Right lobe of liver (tissue), 6 donors: ENCODE measurements at regions not wholly inside any gene's neighbourhood (a gene's known extent, or its start where the extent isn't known, plus 50 kb on each side); places are given as distances from the start of the nearest gene placed in this dataset.

ENCODE experiments used
- ATAC-seq, 4 donors: fragments of 200-7000 bp; cut with Tn5 transposase; one replicate each; pipeline ENCODE4 v1.9.1; 2020; ENCODE audit warnings: mild to moderate bottlenecking in 4 of 4, moderate library complexity in 4 of 4
- DNase-seq, 3 donors: peaks; one replicate each; pipeline ENCODE4 v3.0.0-alpha.2; 2020
- H3K27ac ChIP-seq, 3 donors: fragments of 200-600 bp; one replicate each; pipeline ENCODE4 v1.8.0; 2022
- H3K27me3 ChIP-seq, 2 donors: fragments of 200-600 bp; one replicate each; pipeline ENCODE4 v1.8.0; 2022
- H3K36me3 ChIP-seq, 4 donors: fragments of 200-600 bp; sonication (generic) in 1 of 4; one replicate each; pipeline versions ENCODE4 v1.5.1 to v1.8.0; 2017 to 2022; ENCODE audit warnings: control low read depth in 1 of 4
- H3K4me1 ChIP-seq, 4 donors: fragments of 200-600 bp; sonication (generic) in 1 of 4; one replicate each; pipeline versions ENCODE4 v1.5.1 to v1.8.0; 2017 to 2022; ENCODE audit warnings: control low read depth in 1 of 4
- H3K4me3 ChIP-seq, 3 donors: fragments of 200-600 bp; one replicate each; pipeline ENCODE4 v1.8.0; 2022
- H3K9me3 ChIP-seq, 4 donors: fragments of 200-600 bp; sonication (generic) in 1 of 4; one replicate each; pipeline versions ENCODE4 v1.5.1 to v1.8.0; 2017 to 2022; ENCODE audit warnings: control low read depth in 1 of 4
- POLR2A ChIP-seq: fragments of 450-650 bp; IDR thresholded peaks from one replicate; pipeline ENCODE4 v1.6.1; 2017; ENCODE audit warnings: antibody characterized with exemption, mild to moderate bottlenecking
- WGBS: methylation state at CpG from one replicate; pipeline ENCODE4 v1.1.6; 2018; ENCODE audit warnings: low coverage, low lambda C conversion rate; ENCODE audit not compliant: insufficient coverage; ENCODE audit errors: missing lambda C conversion rate; 5-methylcytosine and 5-hydroxymethylcytosine counted together
- intact Hi-C, 2 donors: fragments of 100-400 bp; cut with DNase I; formaldehyde crosslinking; loops; one replicate each; pipeline versions ENCODE4 v1.11.2 to v1.14.1; 2022
- TF ChIP-seq, protein P1 (sequence below), 4 donors: fragments of 200-600 bp in 3 of 4; fragments of 450-650 bp in 1 of 4; IDR thresholded peaks; one replicate each; pipeline versions ENCODE4 v1.5.1 to v1.8.0; 2016 to 2022; ENCODE audit warnings: antibody characterized with exemption in 4 of 4, mild to moderate bottlenecking in 2 of 4
- donor health status: DM: no; HTN: yes; CAD: no.
- donor health status: DM: no; HTN: no; CAD: no.
- donor health status: DM: no; HTN: no; CAD: no.
- donor health status: DM: no; HTN: yes; CAD: no.
- donor health status: DM: no; HTN: yes; CAD: no.

DNA sequence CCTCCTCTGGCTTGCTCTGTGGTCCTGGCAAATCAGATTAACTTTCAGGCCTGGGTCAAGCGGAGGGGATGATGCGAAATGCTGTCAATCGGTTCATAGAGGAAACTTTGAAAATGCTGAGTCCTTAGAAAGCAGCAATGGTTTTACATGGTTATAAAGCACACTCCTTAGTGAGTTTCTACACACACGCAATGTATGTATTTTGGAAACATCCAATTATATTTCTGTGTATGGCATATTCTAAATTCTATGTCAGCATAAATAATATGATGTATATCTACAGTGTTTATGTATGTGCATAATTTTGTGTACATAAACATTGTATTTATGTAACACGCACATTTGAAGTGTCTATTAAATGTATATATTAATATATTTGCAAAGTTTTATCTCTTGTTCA lies 118.0 kb upstream of the ARID2 start:
- no peak for DNase-seq
- no peak overlapping the region for H3K27ac ChIP-seq
- WGBS = 79% methylated on average over 5 of the region's 5 CpGs

DNA sequence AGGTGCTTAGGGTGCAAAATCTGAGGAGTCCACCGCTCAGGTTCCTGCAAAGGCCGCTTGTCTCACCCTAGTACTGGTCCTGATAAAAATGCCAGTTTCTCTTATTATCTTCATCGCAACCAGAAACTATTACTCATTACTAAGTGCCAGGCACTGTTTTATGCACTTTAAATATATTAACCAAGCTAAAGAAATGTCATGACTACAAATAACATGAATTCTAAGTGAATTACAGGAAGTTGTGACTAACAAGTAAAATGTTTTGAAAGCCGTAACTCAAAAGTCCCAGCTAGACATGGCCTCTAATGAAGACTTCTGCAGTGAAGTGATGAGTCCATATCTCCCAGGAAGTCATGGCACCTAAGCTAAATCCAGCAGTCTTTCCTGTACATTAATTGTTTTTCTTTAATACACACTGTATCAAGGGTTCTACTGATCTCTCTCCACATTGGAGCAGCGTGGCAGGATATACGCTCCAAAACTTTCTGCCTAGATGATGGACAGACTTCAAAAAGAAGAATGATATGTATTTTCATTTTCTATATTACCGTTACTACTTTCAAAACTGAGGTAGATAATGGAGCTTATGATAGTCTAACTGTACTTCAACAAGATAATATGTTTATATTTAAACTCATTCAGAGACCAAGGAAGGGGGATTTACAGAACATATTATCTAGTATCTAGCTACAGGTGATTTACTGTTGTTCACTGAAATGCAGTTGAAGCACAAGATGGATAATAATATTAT lies 117.3 kb upstream of the ARID2 start:
- WGBS = 74% methylated on average over 7 of the region's 7 CpGs
- Histone ChIP-seq H3K27me3 (no peaks in the 10 kb centered on the region), H3K36me3 (no peaks in the 10 kb centered on the region), H3K9me3 (no peaks in the 10 kb centered on the region), H3K27ac (no peak overlapping the region), H3K4me3 (no peak overlapping the region), H3K4me1 (no peaks in the 10 kb centered on the region)
- ATAC-seq (no peak), DNase-seq (no peak)
- TF ChIP-seq, protein P1, sequence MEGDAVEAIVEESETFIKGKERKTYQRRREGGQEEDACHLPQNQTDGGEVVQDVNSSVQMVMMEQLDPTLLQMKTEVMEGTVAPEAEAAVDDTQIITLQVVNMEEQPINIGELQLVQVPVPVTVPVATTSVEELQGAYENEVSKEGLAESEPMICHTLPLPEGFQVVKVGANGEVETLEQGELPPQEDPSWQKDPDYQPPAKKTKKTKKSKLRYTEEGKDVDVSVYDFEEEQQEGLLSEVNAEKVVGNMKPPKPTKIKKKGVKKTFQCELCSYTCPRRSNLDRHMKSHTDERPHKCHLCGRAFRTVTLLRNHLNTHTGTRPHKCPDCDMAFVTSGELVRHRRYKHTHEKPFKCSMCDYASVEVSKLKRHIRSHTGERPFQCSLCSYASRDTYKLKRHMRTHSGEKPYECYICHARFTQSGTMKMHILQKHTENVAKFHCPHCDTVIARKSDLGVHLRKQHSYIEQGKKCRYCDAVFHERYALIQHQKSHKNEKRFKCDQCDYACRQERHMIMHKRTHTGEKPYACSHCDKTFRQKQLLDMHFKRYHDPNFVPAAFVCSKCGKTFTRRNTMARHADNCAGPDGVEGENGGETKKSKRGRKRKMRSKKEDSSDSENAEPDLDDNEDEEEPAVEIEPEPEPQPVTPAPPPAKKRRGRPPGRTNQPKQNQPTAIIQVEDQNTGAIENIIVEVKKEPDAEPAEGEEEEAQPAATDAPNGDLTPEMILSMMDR (IDR thresholded peaks at IDR 0.05) = no peak
- TF ChIP-seq POLR2A = no peak
- intact Hi-C loops = no loop called here

More for the DNA sequence above, 118.0 kb upstream of the ARID2 start:
- no peak for ATAC-seq
- Histone ChIP-seq H3K4me1 (no peaks in the 10 kb centered on the region), H3K36me3 (no peaks in the 10 kb centered on the region), H3K4me3 (no peak overlapping the region), H3K9me3 (peaks cover 0 to 3% (median 0%) of the 10 kb centered on the region in 4 donors), H3K27me3 (no peaks in the 10 kb centered on the region)
- intact Hi-C loops = no loop called here
- no peak for TF ChIP-seq POLR2A
- TF ChIP-seq, protein P1 (IDR thresholded peaks at IDR 0.05) = no peak

DNA sequence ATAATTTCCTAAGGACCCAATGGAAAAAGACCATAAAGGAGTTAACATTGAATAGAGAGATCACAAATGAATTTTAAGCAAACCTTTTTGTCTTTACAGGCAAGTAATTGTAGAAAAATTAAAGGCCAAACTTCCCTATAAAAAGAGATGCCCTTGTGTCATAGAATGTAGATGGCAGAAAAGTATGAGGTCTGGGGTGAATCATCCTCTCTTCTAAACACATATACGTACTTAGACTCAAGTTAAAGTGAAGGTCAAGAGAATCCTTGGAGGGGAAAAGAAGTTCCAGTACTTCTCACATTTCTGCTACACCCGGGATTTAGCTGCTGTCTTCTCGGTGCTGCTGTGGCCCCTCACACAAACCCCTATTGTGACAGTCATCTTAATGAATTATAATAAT lies 116.2 kb upstream of the ARID2 start:
- Histone ChIP-seq H3K27me3 (no peaks in the 10 kb centered on the region), H3K27ac (no peak overlapping the region), H3K9me3 (no peaks in the 10 kb centered on the region), H3K36me3 (no peaks in the 10 kb centered on the region), H3K4me1 (no peaks in the 10 kb centered on the region), H3K4me3 (no peak overlapping the region)
- WGBS = 58% methylated on average over 3 of the region's 3 CpGs
- ATAC-seq (no peak), DNase-seq (no peak)
- TF ChIP-seq, protein P1 (IDR thresholded peaks at IDR 0.05) = no peak
- no peak for TF ChIP-seq POLR2A
- intact Hi-C loops = no loop called here

DNA sequence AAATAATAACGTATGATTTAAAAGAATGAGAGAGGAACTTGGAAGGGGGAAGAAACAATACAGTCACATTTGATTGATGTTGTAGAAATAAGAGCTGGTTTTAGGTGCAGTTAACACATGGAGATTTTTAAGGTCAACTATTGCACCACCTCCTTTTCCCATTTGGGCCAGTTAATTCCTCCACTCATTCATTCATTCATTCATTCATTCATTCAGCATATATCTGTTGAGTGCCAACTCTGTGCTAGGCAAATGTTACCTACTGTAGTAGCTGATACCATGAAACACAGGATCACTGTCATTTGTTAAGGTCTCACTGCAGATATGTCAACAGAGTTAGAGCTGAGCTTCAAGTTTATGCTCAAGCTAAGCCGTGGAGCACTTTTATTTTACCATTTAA lies 115.7 kb upstream of the ARID2 start:
- 52% methylated on average over 2 of the region's 2 CpGs for WGBS
- no peaks in the 10 kb centered on the region for H3K9me3 ChIP-seq
- intact Hi-C loops = no loop called here
- H3K4me1 ChIP-seq = no peaks in the 10 kb centered on the region
- H3K27ac ChIP-seq = no peak overlapping the region
- no peak for DNase-seq
- no peaks in the 10 kb centered on the region for H3K36me3 ChIP-seq
- H3K4me3 ChIP-seq = no peak overlapping the region
- ATAC-seq = no peak
- no peaks in the 10 kb centered on the region for H3K27me3 ChIP-seq
- no peak for TF ChIP-seq POLR2A
- TF ChIP-seq, protein P1 (IDR thresholded peaks at IDR 0.05) = no peak
